ENCODE measurements at regions not wholly inside any gene's neighbourhood (a gene's known extent, or its start where the extent isn't known, plus 50 kb on each side); places are given as distances from the start of the nearest gene placed in this dataset.

GRCh38 chr16:7938175-7938574 is 605.5 kb downstream of the RBFOX1 start:
- Histone ChIP-seq H3K27me3 (ENCODE audit: control insufficient read depth in 3 of 3, insufficient read depth in 3 of 3, low read length in 3 of 3) (no peaks in the 10 kb centered on the region), H3K9ac (ENCODE audit: low read depth in 1 of 3, low read length in 3 of 3) (no peak overlapping the region), H3K9me3 (ENCODE audit: control insufficient read depth in 3 of 3, low read length in 3 of 3) (no peaks in the 10 kb centered on the region), H3K27ac (ENCODE audit: low read depth, low read length) (no peak overlapping the region), H3K4me3 (ENCODE audit: low read length in 3 of 3) (no peak overlapping the region), H3K4me1 (ENCODE audit: control insufficient read depth in 3 of 3, insufficient read depth in 3 of 3, low read length in 3 of 3) (no peaks in the 10 kb centered on the region), H3K36me3 (ENCODE audit: control insufficient read depth in 3 of 3, insufficient read depth in 3 of 3, low read length in 3 of 3) (no peaks in the 10 kb centered on the region)

- H3K9ac ChIP-seq (ENCODE audit: low read depth in 1 of 3, low read length in 3 of 3), result no peak overlapping the region
- H3K27me3 ChIP-seq (ENCODE audit: control insufficient read depth in 3 of 3, insufficient read depth in 3 of 3, low read length in 3 of 3), result no peaks in the 10 kb centered on the region
- H3K36me3 ChIP-seq (ENCODE audit: control insufficient read depth in 3 of 3, insufficient read depth in 3 of 3, low read length in 3 of 3), result no peaks in the 10 kb centered on the region
- no peaks in the 10 kb centered on the region for H3K4me1 ChIP-seq (ENCODE audit: control insufficient read depth in 3 of 3, insufficient read depth in 3 of 3, low read length in 3 of 3)
- H3K27ac ChIP-seq (ENCODE audit: low read depth, low read length), result no peak overlapping the region
- H3K9me3 ChIP-seq (ENCODE audit: control insufficient read depth in 3 of 3, low read length in 3 of 3), result no peaks in the 10 kb centered on the region
- H3K4me3 ChIP-seq (ENCODE audit: low read length in 3 of 3), result no peak overlapping the region
Observed at GRCh38 chr16:7921345-7921744, 588.7 kb downstream of the RBFOX1 start.

GRCh38 chr16:7919782-7920181 is 587.1 kb downstream of the RBFOX1 start:
- no peak overlapping the region for H3K9ac ChIP-seq (ENCODE audit: low read depth in 1 of 3, low read length in 3 of 3)
- H3K27me3 ChIP-seq (ENCODE audit: control insufficient read depth in 3 of 3, insufficient read depth in 3 of 3, low read length in 3 of 3), result no peaks in the 10 kb centered on the region
- H3K4me1 ChIP-seq (ENCODE audit: control insufficient read depth in 3 of 3, insufficient read depth in 3 of 3, low read length in 3 of 3), result no peaks in the 10 kb centered on the region
- no peak overlapping the region for H3K4me3 ChIP-seq (ENCODE audit: low read length in 3 of 3)
- no peaks in the 10 kb centered on the region for H3K9me3 ChIP-seq (ENCODE audit: control insufficient read depth in 3 of 3, low read length in 3 of 3)
- no peaks in the 10 kb centered on the region for H3K36me3 ChIP-seq (ENCODE audit: control insufficient read depth in 3 of 3, insufficient read depth in 3 of 3, low read length in 3 of 3)
- no peak overlapping the region for H3K27ac ChIP-seq (ENCODE audit: low read depth, low read length)

GRCh38 chr16:7914748-7915147 is 582.1 kb downstream of the RBFOX1 start:
- Histone ChIP-seq H3K27me3 (ENCODE audit: control insufficient read depth in 3 of 3, insufficient read depth in 3 of 3, low read length in 3 of 3) (no peaks in the 10 kb centered on the region), H3K4me1 (ENCODE audit: control insufficient read depth in 3 of 3, insufficient read depth in 3 of 3, low read length in 3 of 3) (no peaks in the 10 kb centered on the region), H3K9me3 (ENCODE audit: control insufficient read depth in 3 of 3, low read length in 3 of 3) (no peaks in the 10 kb centered on the region), H3K4me3 (ENCODE audit: low read length in 3 of 3) (no peak overlapping the region), H3K9ac (ENCODE audit: low read depth in 1 of 3, low read length in 3 of 3) (no peak overlapping the region), H3K27ac (ENCODE audit: low read depth, low read length) (no peak overlapping the region), H3K36me3 (ENCODE audit: control insufficient read depth in 3 of 3, insufficient read depth in 3 of 3, low read length in 3 of 3) (no peaks in the 10 kb centered on the region)

- H3K27me3 ChIP-seq (ENCODE audit: control insufficient read depth in 3 of 3, insufficient read depth in 3 of 3, low read length in 3 of 3), result no peaks in the 10 kb centered on the region
- H3K4me3 ChIP-seq (ENCODE audit: low read length in 3 of 3), result no peak overlapping the region
- no peaks in the 10 kb centered on the region for H3K4me1 ChIP-seq (ENCODE audit: control insufficient read depth in 3 of 3, insufficient read depth in 3 of 3, low read length in 3 of 3)
- H3K36me3 ChIP-seq (ENCODE audit: control insufficient read depth in 3 of 3, insufficient read depth in 3 of 3, low read length in 3 of 3), result no peaks in the 10 kb centered on the region
- H3K27ac ChIP-seq (ENCODE audit: low read depth, low read length), result no peak overlapping the region
- no peak overlapping the region for H3K9ac ChIP-seq (ENCODE audit: low read depth in 1 of 3, low read length in 3 of 3)
- H3K9me3 ChIP-seq (ENCODE audit: control insufficient read depth in 3 of 3, low read length in 3 of 3), result no peaks in the 10 kb centered on the region
Observed at GRCh38 chr16:7912132-7912531, 579.5 kb downstream of the RBFOX1 start.

- no peaks in the 10 kb centered on the region for H3K9me3 ChIP-seq (ENCODE audit: control insufficient read depth in 3 of 3, low read length in 3 of 3)
- H3K27me3 ChIP-seq (ENCODE audit: control insufficient read depth in 3 of 3, insufficient read depth in 3 of 3, low read length in 3 of 3), result no peaks in the 10 kb centered on the region
- H3K4me1 ChIP-seq (ENCODE audit: control insufficient read depth in 3 of 3, insufficient read depth in 3 of 3, low read length in 3 of 3), result no peaks in the 10 kb centered on the region
- no peak overlapping the region for H3K4me3 ChIP-seq (ENCODE audit: low read length in 3 of 3)
- H3K27ac ChIP-seq (ENCODE audit: low read depth, low read length), result no peak overlapping the region
- H3K36me3 ChIP-seq (ENCODE audit: control insufficient read depth in 3 of 3, insufficient read depth in 3 of 3, low read length in 3 of 3), result no peaks in the 10 kb centered on the region
- H3K9ac ChIP-seq (ENCODE audit: low read depth in 1 of 3, low read length in 3 of 3), result no peak overlapping the region
Observed at GRCh38 chr16:7910116-7910515, 577.5 kb downstream of the RBFOX1 start.

GRCh38 chr16:7888411-7888810 is 555.8 kb downstream of the RBFOX1 start:
- Histone ChIP-seq H3K9ac (ENCODE audit: low read depth in 1 of 3, low read length in 3 of 3) (no peak overlapping the region), H3K27me3 (ENCODE audit: control insufficient read depth in 3 of 3, insufficient read depth in 3 of 3, low read length in 3 of 3) (no peaks in the 10 kb centered on the region), H3K4me3 (ENCODE audit: low read length in 3 of 3) (no peak overlapping the region), H3K36me3 (ENCODE audit: control insufficient read depth in 3 of 3, insufficient read depth in 3 of 3, low read length in 3 of 3) (no peaks in the 10 kb centered on the region), H3K9me3 (ENCODE audit: control insufficient read depth in 3 of 3, low read length in 3 of 3) (peaks cover 0 to 5% (median 0%) of the 10 kb centered on the region in 3 donors), H3K27ac (ENCODE audit: low read depth, low read length) (no peak overlapping the region), H3K4me1 (ENCODE audit: control insufficient read depth in 3 of 3, insufficient read depth in 3 of 3, low read length in 3 of 3) (peaks cover 0 to 3% (median 3%) of the 10 kb centered on the region in 3 donors)

GRCh38 chr16:7887316-7887715 is 554.7 kb downstream of the RBFOX1 start:
- no peaks in the 10 kb centered on the region for H3K27me3 ChIP-seq (ENCODE audit: control insufficient read depth in 3 of 3, insufficient read depth in 3 of 3, low read length in 3 of 3)
- H3K4me3 ChIP-seq (ENCODE audit: low read length in 3 of 3), result no peak overlapping the region
- H3K4me1 ChIP-seq (ENCODE audit: control insufficient read depth in 3 of 3, insufficient read depth in 3 of 3, low read length in 3 of 3), result peaks cover 0 to 3% (median 3%) of the 10 kb centered on the region in 3 donors
- H3K27ac ChIP-seq (ENCODE audit: low read depth, low read length), result no peak overlapping the region
- H3K36me3 ChIP-seq (ENCODE audit: control insufficient read depth in 3 of 3, insufficient read depth in 3 of 3, low read length in 3 of 3), result no peaks in the 10 kb centered on the region
- no peak overlapping the region for H3K9ac ChIP-seq (ENCODE audit: low read depth in 1 of 3, low read length in 3 of 3)
- H3K9me3 ChIP-seq (ENCODE audit: control insufficient read depth in 3 of 3, low read length in 3 of 3), result peaks cover 0 to 5% (median 0%) of the 10 kb centered on the region in 3 donors

GRCh38 chr16:7871979-7872378 is 539.3 kb downstream of the RBFOX1 start:
- Histone ChIP-seq H3K9ac (ENCODE audit: low read depth in 1 of 3, low read length in 3 of 3) (no peak overlapping the region), H3K27ac (ENCODE audit: low read depth, low read length) (no peak overlapping the region), H3K4me3 (ENCODE audit: low read length in 3 of 3) (no peak overlapping the region), H3K36me3 (ENCODE audit: control insufficient read depth in 3 of 3, insufficient read depth in 3 of 3, low read length in 3 of 3) (no peaks in the 10 kb centered on the region), H3K27me3 (ENCODE audit: control insufficient read depth in 3 of 3, insufficient read depth in 3 of 3, low read length in 3 of 3) (no peaks in the 10 kb centered on the region), H3K9me3 (ENCODE audit: control insufficient read depth in 3 of 3, low read length in 3 of 3) (peaks cover 0 to 4% (median 0%) of the 10 kb centered on the region in 3 donors), H3K4me1 (ENCODE audit: control insufficient read depth in 3 of 3, insufficient read depth in 3 of 3, low read length in 3 of 3) (no peaks in the 10 kb centered on the region)

- peaks cover 0 to 4% (median 0%) of the 10 kb centered on the region in 3 donors for H3K9me3 ChIP-seq (ENCODE audit: control insufficient read depth in 3 of 3, low read length in 3 of 3)
- no peaks in the 10 kb centered on the region for H3K36me3 ChIP-seq (ENCODE audit: control insufficient read depth in 3 of 3, insufficient read depth in 3 of 3, low read length in 3 of 3)
- H3K4me3 ChIP-seq (ENCODE audit: low read length in 3 of 3), result no peak overlapping the region
- H3K27me3 ChIP-seq (ENCODE audit: control insufficient read depth in 3 of 3, insufficient read depth in 3 of 3, low read length in 3 of 3), result no peaks in the 10 kb centered on the region
- no peak overlapping the region for H3K9ac ChIP-seq (ENCODE audit: low read depth in 1 of 3, low read length in 3 of 3)
- H3K4me1 ChIP-seq (ENCODE audit: control insufficient read depth in 3 of 3, insufficient read depth in 3 of 3, low read length in 3 of 3), result no peaks in the 10 kb centered on the region
- no peak overlapping the region for H3K27ac ChIP-seq (ENCODE audit: low read depth, low read length)
Observed at GRCh38 chr16:7871371-7871770, 538.7 kb downstream of the RBFOX1 start.

- peaks cover 0 to 4% (median 0%) of the 10 kb centered on the region in 3 donors for H3K9me3 ChIP-seq (ENCODE audit: control insufficient read depth in 3 of 3, low read length in 3 of 3)
- H3K9ac ChIP-seq (ENCODE audit: low read depth in 1 of 3, low read length in 3 of 3), result no peak overlapping the region
- H3K4me1 ChIP-seq (ENCODE audit: control insufficient read depth in 3 of 3, insufficient read depth in 3 of 3, low read length in 3 of 3), result no peaks in the 10 kb centered on the region
- no peak overlapping the region for H3K4me3 ChIP-seq (ENCODE audit: low read length in 3 of 3)
- no peaks in the 10 kb centered on the region for H3K36me3 ChIP-seq (ENCODE audit: control insufficient read depth in 3 of 3, insufficient read depth in 3 of 3, low read length in 3 of 3)
- no peaks in the 10 kb centered on the region for H3K27me3 ChIP-seq (ENCODE audit: control insufficient read depth in 3 of 3, insufficient read depth in 3 of 3, low read length in 3 of 3)
- H3K27ac ChIP-seq (ENCODE audit: low read depth, low read length), result no peak overlapping the region
Observed at GRCh38 chr16:7867831-7868230, 535.2 kb downstream of the RBFOX1 start.
